Sigmoid colon (tissue), 6 donors: ENCODE measurements at regions not wholly inside any gene's neighbourhood (a gene's known extent, or its start where the extent isn't known, plus 50 kb on each side); places are given as distances from the start of the nearest gene placed in this dataset.

Experiments used
- DNase-seq: peaks from one replicate; pipeline ENCODE4 v3.0.0-alpha.2; 2019
- H3K27ac ChIP-seq, 4 donors: fragments of 200-600 bp; sonication (generic); one replicate each; pipeline ENCODE4 v1.5.1; 2016 to 2019; ENCODE audit warnings: mild to moderate bottlenecking in 1 of 4
- H3K27me3 ChIP-seq, 3 donors: fragments of 200-600 bp; sonication (generic); one replicate each; pipeline ENCODE4 v1.5.1; 2019; ENCODE audit warnings: mild to moderate bottlenecking in 1 of 3
- H3K36me3 ChIP-seq, 4 donors: fragments of 200-600 bp; sonication (generic); one replicate each; pipeline ENCODE4 v1.5.1; 2016 to 2019
- H3K4me1 ChIP-seq, 4 donors: fragments of 200-600 bp; sonication (generic); one replicate each; pipeline ENCODE4 v1.5.1; 2017 to 2019
- H3K4me3 ChIP-seq, 4 donors: fragments of 200-600 bp; sonication (generic); one replicate each; pipeline ENCODE4 v1.5.1; 2017 to 2019; ENCODE audit warnings: mild to moderate bottlenecking in 2 of 4, moderate library complexity in 1 of 4
- H3K9me3 ChIP-seq, 4 donors: fragments of 200-600 bp in 3 of 4; sonication (generic) in 3 of 4; one replicate each; pipeline versions ENCODE4 v1.5.1 to v1.6.1; 2013 to 2019
- CTCF ChIP-seq, 4 experiments: fragments of 450-650 bp in 3 of 4; fragments of 200-600 bp in 1 of 4; IDR thresholded peaks; one replicate each; pipeline ENCODE4 v1.5.1; 2016 to 2019; ENCODE audit warnings: antibody characterized with exemption in 4 of 4, mild to moderate bottlenecking in 3 of 4, moderate library complexity in 2 of 4
- EP300 ChIP-seq, 4 donors: sonication (generic); formaldehyde crosslinking; IDR thresholded peaks; one replicate each; pipeline ENCODE4 v1.6.1; 2017; ENCODE audit warnings: antibody characterized with exemption in 4 of 4
- POLR2A ChIP-seq, 2 donors: fragments of 450-650 bp; IDR thresholded peaks; one replicate each; pipeline ENCODE4 v1.6.1; 2016; ENCODE audit warnings: antibody characterized with exemption in 2 of 2, mild to moderate bottlenecking in 2 of 2, moderate library complexity in 2 of 2
- POLR2AphosphoS5 ChIP-seq, 4 donors: sonication (generic); formaldehyde crosslinking; IDR thresholded peaks; one replicate each; pipeline ENCODE4 v1.6.1; 2017; ENCODE audit warnings: antibody characterized with exemption in 4 of 4
- WGBS, 2 donors: extraction: QIAGEN DNeasy Blood & Tissue Kit; methylation state at CpG; one replicate each; pipeline ENCODE4 v1.1.7; 2013; 5-methylcytosine and 5-hydroxymethylcytosine counted together
- intact Hi-C: fragments of 100-400 bp; cut with DNase I; formaldehyde crosslinking; loops from one replicate; pipeline ENCODE4 v1.15.1; 2023
- donor health status: healthy with polysubstance abuse.
- donor health status: healthy.

- peak; percentile 63 for DNase-seq
- H3K4me3 ChIP-seq: no peak overlapping the region
- intact Hi-C loops: no loop called here
- H3K36me3 ChIP-seq: no peaks in the 10 kb centered on the region
- WGBS, 2 donors: 81 to 86% methylated on average over 16 of the region's 16 CpGs
- H3K27me3 ChIP-seq: no peaks in the 10 kb centered on the region
- H3K27ac ChIP-seq: peak overlapping the region; percentile 60 to 67 (median 64)
- peaks cover 0 to 80% (median 79%) of the 10 kb centered on the region in 4 donors for H3K4me1 ChIP-seq
- no peaks in the 10 kb centered on the region for H3K9me3 ChIP-seq
- TF ChIP-seq EP300 (IDR thresholded peaks at IDR 0.05): no peak
- TF ChIP-seq CTCF (IDR thresholded peaks at IDR 0.05): no peak
- no peak for TF ChIP-seq POLR2A (IDR thresholded peaks at IDR 0.05)
- TF ChIP-seq POLR2AphosphoS5 (IDR thresholded peaks at IDR 0.05): no peak
These were observed 59.8 kb upstream of the HS6ST1 start for GRCh38 chr2:128378231-128379020.

GRCh38 chr2:128379021-128380015 is 60.6 kb upstream of the HS6ST1 start:
- peak overlapping the region; percentile 60 to 67 (median 64) for H3K27ac ChIP-seq
- 44 to 64% methylated on average over 22 of the region's 22 CpGs for WGBS, 2 donors
- H3K27me3 ChIP-seq: no peaks in the 10 kb centered on the region
- H3K9me3 ChIP-seq: no peaks in the 10 kb centered on the region
- H3K4me1 ChIP-seq: peaks cover 0 to 71% (median 70%) of the 10 kb centered on the region in 4 donors
- peak; percentile 88 for DNase-seq
- no peak overlapping the region for H3K4me3 ChIP-seq
- intact Hi-C loops: no loop called here
- no peak for TF ChIP-seq CTCF (IDR thresholded peaks at IDR 0.05)
- TF ChIP-seq POLR2A (IDR thresholded peaks at IDR 0.05): no peak
- peak in 2 of 4 donors; percentile 55 to 88 for TF ChIP-seq EP300 (IDR thresholded peaks at IDR 0.05)
- TF ChIP-seq POLR2AphosphoS5 (IDR thresholded peaks at IDR 0.05): peak; percentile 36 to 72 (median 71)
- no peaks in the 10 kb centered on the region for H3K36me3 ChIP-seq

- TF ChIP-seq POLR2AphosphoS5 (IDR thresholded peaks at IDR 0.05) (no peak), POLR2A (IDR thresholded peaks at IDR 0.05) (no peak), CTCF (IDR thresholded peaks at IDR 0.05) (no peak), EP300 (IDR thresholded peaks at IDR 0.05) (no peak)
- peak overlapping the region in 2 of 4 donors; percentile 60 to 63 for H3K27ac ChIP-seq
- H3K9me3 ChIP-seq: no peaks in the 10 kb centered on the region
- H3K4me3 ChIP-seq: no peak overlapping the region
- 85 to 91% methylated on average over 27 of the region's 27 CpGs for WGBS, 2 donors
- peak; percentile 61 for DNase-seq
- no peaks in the 10 kb centered on the region for H3K36me3 ChIP-seq
- intact Hi-C loops: no loop called here
- H3K4me1 ChIP-seq: peaks cover 0 to 62% (median 60%) of the 10 kb centered on the region in 4 donors
- H3K27me3 ChIP-seq: no peaks in the 10 kb centered on the region
These were observed 61.6 kb upstream of the HS6ST1 start for GRCh38 chr2:128380061-128380889.
